B cell (primary cell): ENCODE measurements at regions not wholly inside any gene's neighbourhood (a gene's known extent, or its start where the extent isn't known, plus 50 kb on each side); places are given as distances from the start of the nearest gene placed in this dataset.

Source experiments
- ATAC-seq: fragments of 200-7000 bp; cut with Tn5 transposase; one replicate; pipeline ENCODE4 v1.10.0; 2021; ENCODE audit warnings: low read depth, mild to moderate bottlenecking, moderate number of reproducible peaks, moderate library complexity
- CTCF ChIA-PET: fragments of 350-600 bp; sonication (Branson Sonifier 250); formaldehyde crosslinking; loops from one replicate; lab custom pipeline; 2021; ENCODE audit warnings: antibody characterized with exemption, inconsistent platforms; lab: Charles Lee
- POLR2A ChIA-PET: fragments of 350-600 bp; sonication (Branson Sonifier 250); formaldehyde crosslinking; loops from one replicate; lab custom pipeline; 2021; ENCODE audit warnings: antibody characterized with exemption; lab: Charles Lee
- DNase-seq: peaks from one replicate; pipeline ENCODE4 v3.0.0; 2013
- H2AFZ ChIP-seq: 2 replicates; pipeline ENCODE4 v1.6.1; 2012; ENCODE audit warnings: mild to moderate bottlenecking, low read depth, low read length; ENCODE audit not compliant: insufficient read depth, poor library complexity, severe bottlenecking
- H3K27ac ChIP-seq, 2 donors: 1 replicate in 1 of 2; 2 replicates in 1 of 2; pipeline ENCODE4 v1.5.1; 2012 to 2013; ENCODE audit warnings: low read length in 2 of 2, mild to moderate bottlenecking in 2 of 2, moderate library complexity in 1 of 2
- H3K27me3 ChIP-seq, 4 experiments: fragments of 200-600 bp in 1 of 4; sonication (generic) in 1 of 4; replicated peaks in 1 of 4; 1 replicate in 2 of 4; 2 replicates in 2 of 4; pipeline versions ENCODE4 v1.6.1 to v1.7.0; 2013 to 2016; ENCODE audit warnings: low read length in 3 of 4, mild to moderate bottlenecking in 2 of 4, mixed read lengths in 1 of 4, moderate library complexity in 1 of 4; ENCODE audit not compliant: insufficient read depth in 4 of 4, control insufficient read depth in 3 of 4; ENCODE audit errors: control extremely low read depth in 1 of 4
- H3K36me3 ChIP-seq, 2 experiments: replicated peaks in 1 of 2; 1 replicate in 1 of 2; 2 replicates in 1 of 2; pipeline versions ENCODE4 v1.6.1 to v1.7.1; 2013; ENCODE audit warnings: low read length in 1 of 2; ENCODE audit not compliant: insufficient read depth in 2 of 2, control insufficient read depth in 1 of 2; ENCODE audit errors: control extremely low read depth in 1 of 2, extremely low read depth in 1 of 2
- H3K4me1 ChIP-seq, 2 donors: fragments of 200-600 bp in 1 of 2; sonication (generic) in 1 of 2; 1 replicate in 1 of 2; 2 replicates in 1 of 2; pipeline versions ENCODE4 v1.5.1 to v1.6.1; 2013 to 2017; ENCODE audit warnings: low read length in 2 of 2; ENCODE audit not compliant: control insufficient read depth in 2 of 2, insufficient read depth in 2 of 2
- H3K4me2 ChIP-seq: replicated peaks from 2 replicates; pipeline ENCODE3; 2012; ENCODE audit warnings: mild to moderate bottlenecking, low read depth, low read length; ENCODE audit not compliant: poor library complexity, severe bottlenecking
- H3K4me3 ChIP-seq, 5 experiments: fragments of 200-600 bp in 1 of 5; sonication (generic) in 1 of 5; 1 replicate in 3 of 5; 2 replicates in 2 of 5; pipeline versions ENCODE4 v1.5.1 to v1.7.0; 2011 to 2016; ENCODE audit warnings: low read length in 4 of 5, mild to moderate bottlenecking in 4 of 5, low read depth in 2 of 5, control low read depth in 1 of 5, moderate library complexity in 1 of 5; ENCODE audit not compliant: insufficient read depth in 1 of 5; ENCODE audit errors: control extremely low read depth in 1 of 5, extremely low read depth in 1 of 5
- H3K79me2 ChIP-seq: fragments of 200-600 bp; sonication (generic); one replicate; pipeline ENCODE4 v1.6.0; 2016; ENCODE audit warnings: low read length; ENCODE audit not compliant: control insufficient read depth, insufficient read depth
- H3K9ac ChIP-seq: fragments of 200-600 bp; sonication (generic); 2 replicates; pipeline ENCODE4 v1.6.1; 2017; ENCODE audit warnings: mild to moderate bottlenecking, low read length, moderate library complexity
- H3K9me3 ChIP-seq, 3 donors: one replicate each; pipeline versions ENCODE4 v1.6.1 to v1.7.1; 2013; ENCODE audit warnings: low read length in 2 of 3; ENCODE audit not compliant: control insufficient read depth in 2 of 3, insufficient read depth in 1 of 3; ENCODE audit errors: control extremely low read depth in 1 of 3
- H4K20me1 ChIP-seq: 2 replicates; pipeline ENCODE4 v1.6.0; 2012; ENCODE audit warnings: mild to moderate bottlenecking, low read length; ENCODE audit not compliant: insufficient read depth, control insufficient read depth, poor library complexity, severe bottlenecking
- H3K27ac Mint-ChIP-seq: one replicate; pipeline ENCODE4 v1.8.0; 2021; ENCODE audit warnings: mixed read lengths
- H3K27me3 Mint-ChIP-seq: one replicate; pipeline ENCODE4 v1.8.0; 2021; ENCODE audit warnings: mixed read lengths
- H3K4me1 Mint-ChIP-seq: one replicate; pipeline ENCODE4 v1.8.0; 2021; ENCODE audit warnings: mixed read lengths
- H3K4me3 Mint-ChIP-seq: one replicate; pipeline ENCODE4 v1.8.0; 2021; ENCODE audit warnings: mixed read lengths
- H3K9me3 Mint-ChIP-seq: one replicate; pipeline ENCODE4 v1.8.0; 2022; ENCODE audit warnings: mixed read lengths; ENCODE audit not compliant: insufficient read depth
- EZH2 ChIP-seq: IDR thresholded peaks from 2 replicates; pipeline ENCODE4 v1.6.1; 2012; ENCODE audit warnings: borderline replicate concordance, low read depth, mild to moderate bottlenecking, moderate library complexity, low read length; ENCODE audit not compliant: insufficient read depth, poor library complexity, severe bottlenecking
- WGBS: methylation state at CpG from one replicate; pipeline ENCODE4 v1.1.5; 2013; ENCODE audit warnings: missing lambda C conversion rate; ENCODE audit not compliant: insufficient coverage; 5-methylcytosine and 5-hydroxymethylcytosine counted together
- intact Hi-C: fragments of 100-400 bp; cut with micrococcal nuclease; formaldehyde crosslinking; loops from one replicate; pipeline ENCODE4 v1.10.0; 2022
- TF ChIP-seq, protein P1 (sequence below): fragments of 200-600 bp; IDR thresholded peaks from one replicate; pipeline ENCODE4 v1.8.0; 2022; ENCODE audit warnings: antibody characterized with exemption, mild to moderate bottlenecking

DNA sequence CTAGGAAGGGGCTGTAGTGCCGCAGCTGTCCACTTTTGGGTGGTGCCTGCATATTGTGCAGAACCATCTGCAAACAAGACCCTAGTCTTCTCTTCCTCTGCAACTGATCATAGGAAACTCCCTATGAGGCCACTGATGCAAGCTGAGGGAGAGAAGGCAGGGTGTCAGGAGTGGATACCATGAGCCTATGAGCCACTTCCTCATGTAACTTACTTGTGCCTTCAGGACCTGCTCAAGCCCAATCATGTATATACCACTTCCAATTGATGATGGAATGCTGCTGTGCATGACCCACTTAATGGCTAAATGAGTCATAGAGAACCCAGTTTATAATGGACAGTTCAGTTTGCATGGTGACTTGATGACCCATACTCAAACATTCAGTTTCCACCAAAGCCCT is 107.9 kb downstream of the ALG10B start:
- Mint-ChIP-seq H3K9me3 (peaks cover 14% of the 10 kb centered on the region), H3K27me3 (no peaks in the 10 kb centered on the region), H3K4me3 (no peak overlapping the region), H3K4me1 (no peaks in the 10 kb centered on the region), H3K27ac (no peak overlapping the region)
- no peaks in the 10 kb centered on the region for H3K4me1 ChIP-seq
- WGBS = no CpG with 5 or more reads among the region's 1 CpG
- TF ChIP-seq EZH2 = no peak
- TF ChIP-seq, protein P1, sequence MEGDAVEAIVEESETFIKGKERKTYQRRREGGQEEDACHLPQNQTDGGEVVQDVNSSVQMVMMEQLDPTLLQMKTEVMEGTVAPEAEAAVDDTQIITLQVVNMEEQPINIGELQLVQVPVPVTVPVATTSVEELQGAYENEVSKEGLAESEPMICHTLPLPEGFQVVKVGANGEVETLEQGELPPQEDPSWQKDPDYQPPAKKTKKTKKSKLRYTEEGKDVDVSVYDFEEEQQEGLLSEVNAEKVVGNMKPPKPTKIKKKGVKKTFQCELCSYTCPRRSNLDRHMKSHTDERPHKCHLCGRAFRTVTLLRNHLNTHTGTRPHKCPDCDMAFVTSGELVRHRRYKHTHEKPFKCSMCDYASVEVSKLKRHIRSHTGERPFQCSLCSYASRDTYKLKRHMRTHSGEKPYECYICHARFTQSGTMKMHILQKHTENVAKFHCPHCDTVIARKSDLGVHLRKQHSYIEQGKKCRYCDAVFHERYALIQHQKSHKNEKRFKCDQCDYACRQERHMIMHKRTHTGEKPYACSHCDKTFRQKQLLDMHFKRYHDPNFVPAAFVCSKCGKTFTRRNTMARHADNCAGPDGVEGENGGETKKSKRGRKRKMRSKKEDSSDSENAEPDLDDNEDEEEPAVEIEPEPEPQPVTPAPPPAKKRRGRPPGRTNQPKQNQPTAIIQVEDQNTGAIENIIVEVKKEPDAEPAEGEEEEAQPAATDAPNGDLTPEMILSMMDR = no peak
- no peak overlapping the region for H3K4me3 ChIP-seq
- no peak overlapping the region for H2AFZ ChIP-seq
- H3K79me2 ChIP-seq = no peaks in the 10 kb centered on the region
- no peaks in the 10 kb centered on the region for H3K36me3 ChIP-seq
- CTCF ChIA-PET = no interaction called here
- no peak overlapping the region for H3K27ac ChIP-seq
- DNase-seq = no peak
- no peak overlapping the region for H3K9ac ChIP-seq
- no peaks in the 10 kb centered on the region for H4K20me1 ChIP-seq
- intact Hi-C loops = no loop called here
- no peak overlapping the region for H3K4me2 ChIP-seq
- POLR2A ChIA-PET = no interaction called here
- ATAC-seq = no peak
- H3K9me3 ChIP-seq = peaks cover 0 to 3% (median 0%) of the 10 kb centered on the region in 3 donors
- H3K27me3 ChIP-seq = no peaks in the 10 kb centered on the region

DNA sequence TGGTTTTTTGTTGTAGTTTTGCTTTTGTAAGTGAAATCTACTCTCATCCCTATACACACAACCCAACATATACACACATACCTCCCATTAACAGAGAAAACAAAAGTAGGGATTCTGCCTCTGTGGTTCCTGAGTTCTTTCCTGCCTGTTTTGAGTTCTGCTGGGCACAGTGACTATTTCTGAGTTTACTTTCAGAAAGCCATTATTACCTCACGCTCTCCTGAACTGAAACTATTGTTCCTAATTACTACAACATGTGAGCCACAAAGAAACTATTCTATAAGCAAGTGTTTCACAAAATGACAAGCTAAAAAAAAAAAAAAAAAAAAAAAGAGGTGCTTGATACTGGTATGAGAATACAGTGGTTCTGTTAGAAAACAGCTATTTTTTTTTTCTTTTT is 110.9 kb downstream of the ALG10B start:
- intact Hi-C loops = no loop called here
- Histone ChIP-seq H3K79me2 (no peaks in the 10 kb centered on the region), H3K4me2 (no peak overlapping the region), H3K27me3 (no peaks in the 10 kb centered on the region), H3K9me3 (peaks cover 0 to 3% (median 0%) of the 10 kb centered on the region in 3 donors), H3K27ac (no peak overlapping the region), H2AFZ (no peak overlapping the region), H3K9ac (no peak overlapping the region), H3K4me3 (no peak overlapping the region), H3K36me3 (no peaks in the 10 kb centered on the region), H4K20me1 (no peaks in the 10 kb centered on the region), H3K4me1 (no peaks in the 10 kb centered on the region)
- TF ChIP-seq EZH2 = no peak
- TF ChIP-seq, protein P1 = no peak
- ChIA-PET POLR2A (no interaction called here), CTCF (no interaction called here)
- no peak for DNase-seq
- Mint-ChIP-seq H3K4me1 (no peaks in the 10 kb centered on the region), H3K9me3 (peaks cover 6% of the 10 kb centered on the region), H3K27ac (no peak overlapping the region), H3K27me3 (no peaks in the 10 kb centered on the region), H3K4me3 (no peak overlapping the region)
- WGBS = no CpG with 5 or more reads among the region's 1 CpG
- no peak for ATAC-seq
